Endothelial cell of umbilical vein (primary cell): ENCODE measurements at regions not wholly inside any gene's neighbourhood (a gene's known extent, or its start where the extent isn't known, plus 50 kb on each side); places are given as distances from the start of the nearest gene placed in this dataset.

Source experiments
- BruUV-seq: library from RNA; stranded (reverse); fragments of 400-500 nt; replicated peaks from 2 replicates; lab custom pipeline; 2021; lab: Mats Ljungman, UMichigan
- CTCF ChIA-PET: fragments of 300-600, 350-600 bp; sonication (Branson Sonifier 250); formaldehyde crosslinking; loops from one replicate; lab custom pipeline; 2021; ENCODE audit warnings: antibody characterized with exemption, inconsistent platforms; lab: Charles Lee
- POLR2A ChIA-PET: fragments of 300-600, 350-600 bp; sonication (Branson Sonifier 250); formaldehyde crosslinking; loops from one replicate; lab custom pipeline; 2021; ENCODE audit warnings: antibody characterized with exemption, inconsistent platforms; lab: Charles Lee
- DNase-seq: peaks from one replicate; pipeline ENCODE4 v3.0.0-alpha.2; 2011; ENCODE audit warnings: low read depth, low spot score
- FAIRE-seq: peaks from 2 replicates; lab custom pipeline; 2011; peaks lifted over from hg19 to GRCh38; lab: Jason Lieb, UNC
- H2AFZ ChIP-seq: 2 replicates; pipeline ENCODE4 v1.6.0; 2012; ENCODE audit warnings: low read depth, low read length, control low read depth, inconsistent platforms
- H3K27ac ChIP-seq: 2 replicates; pipeline ENCODE4 v1.5.1; 2011; ENCODE audit warnings: low read depth, mild to moderate bottlenecking, control low read depth, low read length, moderate library complexity; ENCODE audit not compliant: insufficient read depth
- H3K27me3 ChIP-seq, 2 experiments: 2 replicates each; pipeline versions ENCODE4 v1.6.0 to v1.6.1; 2011; ENCODE audit warnings: low read length in 2 of 2, mixed read lengths in 1 of 2; ENCODE audit not compliant: control insufficient read depth in 2 of 2, insufficient read depth in 2 of 2
- H3K36me3 ChIP-seq, 2 experiments: 2 replicates in 1 of 2; 3 replicates in 1 of 2; pipeline ENCODE4 v1.5.1; 2011; ENCODE audit warnings: low read length in 2 of 2, mild to moderate bottlenecking in 1 of 2, moderate library complexity in 1 of 2; ENCODE audit not compliant: control insufficient read depth in 2 of 2, insufficient read depth in 2 of 2; ENCODE audit errors: extremely low read depth in 1 of 2
- H3K4me1 ChIP-seq: 3 replicates; pipeline ENCODE4 v1.5.1; 2011; ENCODE audit warnings: mild to moderate bottlenecking, low read length; ENCODE audit not compliant: control insufficient read depth, insufficient read depth; ENCODE audit errors: extremely low read depth
- H3K4me2 ChIP-seq: 2 replicates; pipeline ENCODE4 v1.6.1; 2011; ENCODE audit warnings: low read length, control low read depth, mixed read lengths; ENCODE audit not compliant: insufficient read depth
- H3K4me3 ChIP-seq, 3 experiments: fragments of 200-600 bp in 1 of 3; sonication (generic), shearing (Covaris generic) in 1 of 3; replicated peaks in 1 of 3; 2 replicates each; pipeline ENCODE4 v1.5.1; 2011 to 2016; ENCODE audit warnings: control low read depth in 3 of 3, low read length in 3 of 3, mild to moderate bottlenecking in 2 of 3, inconsistent platforms in 1 of 3, low read depth in 1 of 3, moderate library complexity in 1 of 3; ENCODE audit not compliant: insufficient read depth in 1 of 3
- H3K79me2 ChIP-seq: 2 replicates; pipeline ENCODE4 v1.6.0; 2012; ENCODE audit warnings: low read length, inconsistent platforms; ENCODE audit not compliant: control insufficient read depth, insufficient read depth
- H3K9ac ChIP-seq: replicated peaks from 2 replicates; pipeline ENCODE3; 2011; ENCODE audit warnings: low read length, control low read depth; ENCODE audit not compliant: insufficient read depth; ENCODE audit errors: extremely low read depth
- H3K9me1 ChIP-seq: replicated peaks from 3 replicates; pipeline ENCODE4 v1.6.0; 2011; ENCODE audit warnings: mild to moderate bottlenecking, low read length; ENCODE audit not compliant: control insufficient read depth, insufficient read depth; ENCODE audit errors: extremely low read depth
- H3K9me3 ChIP-seq: replicated peaks from 2 replicates; pipeline ENCODE4 v1.5.1; 2012; ENCODE audit warnings: low read length, inconsistent platforms; ENCODE audit not compliant: control insufficient read depth, insufficient read depth
- H4K20me1 ChIP-seq: replicated peaks from 2 replicates; pipeline ENCODE3; 2011; ENCODE audit warnings: mild to moderate bottlenecking, low read length; ENCODE audit not compliant: control insufficient read depth, insufficient read depth; ENCODE audit errors: extremely low read depth
- CTCF ChIP-seq, 2 donors: IDR thresholded peaks; 1 replicate in 1 of 2; 2 replicates in 1 of 2; pipeline ENCODE4 v1.5.1; 2011; ENCODE audit warnings: low read length in 2 of 2, mild to moderate bottlenecking in 2 of 2, moderate library complexity in 2 of 2, control low read depth in 1 of 2, inconsistent platforms in 1 of 2, low read depth in 1 of 2; ENCODE audit not compliant: insufficient read depth in 1 of 2; ENCODE audit errors: extremely low read depth in 1 of 2
- FOS ChIP-seq: IDR thresholded peaks from 2 replicates; pipeline ENCODE4 v1.6.1; 2011; ENCODE audit warnings: mild to moderate bottlenecking, low read length, moderate library complexity, borderline replicate concordance; ENCODE audit not compliant: insufficient read depth
- GATA2 ChIP-seq: IDR thresholded peaks from 2 replicates; pipeline ENCODE4 v1.7.0; 2011; ENCODE audit warnings: low read depth, mild to moderate bottlenecking, moderate library complexity, mixed read lengths, low read length; ENCODE audit not compliant: insufficient read length, insufficient read depth
- JUN ChIP-seq: IDR thresholded peaks from 2 replicates; pipeline ENCODE4 v1.6.1; 2011; ENCODE audit warnings: borderline replicate concordance, low read depth; ENCODE audit not compliant: insufficient read length, insufficient read depth
- MYC ChIP-seq: IDR thresholded peaks from one replicate; pipeline ENCODE4 v1.6.1; 2011; ENCODE audit warnings: mild to moderate bottlenecking, low read depth, low read length
- POLR2A ChIP-seq: IDR thresholded peaks from 2 replicates; pipeline ENCODE4 v1.6.1; 2012; ENCODE audit warnings: low read depth, mild to moderate bottlenecking, control low read depth, low read length
- POLR2AphosphoS5 ChIP-seq: IDR thresholded peaks from 2 replicates; pipeline ENCODE4 v1.6.1; 2012; ENCODE audit warnings: low read depth, mild to moderate bottlenecking, control low read depth, low read length, moderate library complexity; ENCODE audit not compliant: insufficient read depth
- dilution Hi-C: fragments of 300-500 bp; cut with MboI; formaldehyde crosslinking; loops from one replicate; pipeline ENCODE4 v1.15.0; 2019; ENCODE audit warnings: low sequenced_read_pairs; ENCODE audit not compliant: extremely low pct_ligation_motif_present
- intact Hi-C: fragments of 100-400 bp; cut with micrococcal nuclease; formaldehyde crosslinking; loops from one replicate; pipeline ENCODE4 v1.10.0; 2022

DNA sequence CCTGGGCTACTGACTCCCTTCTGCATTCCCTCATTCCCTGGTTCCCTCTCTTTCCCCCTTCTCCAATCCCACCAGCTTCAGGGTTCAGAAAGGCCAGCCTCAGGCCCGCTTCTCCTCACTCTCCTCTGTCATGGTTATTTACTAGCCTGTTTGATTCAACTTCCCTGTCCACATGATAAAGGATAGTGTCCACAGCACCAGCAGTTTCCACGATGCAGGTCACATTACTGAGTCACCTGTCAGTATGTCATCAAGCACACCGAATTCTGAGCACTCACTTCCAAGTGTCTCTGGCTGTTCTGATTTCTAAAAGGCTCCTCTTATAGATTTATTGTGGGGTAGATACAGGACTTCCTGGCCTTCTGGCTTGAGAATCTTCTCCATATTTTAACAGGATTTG is 96.6 kb upstream of the CTNNB1 start:
- dilution Hi-C loops = no loop called here
- Histone ChIP-seq H3K4me1 (no peaks in the 10 kb centered on the region), H3K27ac (no peak overlapping the region), H3K9me3 (no peaks in the 10 kb centered on the region), H3K4me3 (no peak overlapping the region), H3K4me2 (no peak overlapping the region), H3K9me1 (no peaks in the 10 kb centered on the region), H4K20me1 (no peaks in the 10 kb centered on the region), H3K9ac (no peak overlapping the region), H2AFZ (no peak overlapping the region), H3K27me3 (peaks cover 4 to 6% of the 10 kb centered on the region in 2 experiments), H3K79me2 (no peaks in the 10 kb centered on the region), H3K36me3 (no peaks in the 10 kb centered on the region)
- CTCF ChIA-PET = no interaction called here
- DNase-seq (no peak), FAIRE-seq (no peak)
- intact Hi-C loops = no loop called here
- POLR2A ChIA-PET = no interaction called here
- BruUV-seq = no TSS peak
- TF ChIP-seq MYC = no peak
- no peak for TF ChIP-seq POLR2A
- no peak for TF ChIP-seq POLR2AphosphoS5
- no peak for TF ChIP-seq JUN
- TF ChIP-seq GATA2 = no peak

- peaks cover 4 to 6% of the 10 kb centered on the region in 2 experiments for H3K27me3 ChIP-seq
- intact Hi-C loops = no loop called here
- H3K4me1 ChIP-seq = no peaks in the 10 kb centered on the region
- no peaks in the 10 kb centered on the region for H3K9me3 ChIP-seq
- H3K4me2 ChIP-seq = no peak overlapping the region
- no peak overlapping the region for H3K4me3 ChIP-seq
- no peaks in the 10 kb centered on the region for H3K36me3 ChIP-seq
- TF ChIP-seq MYC = no peak
- TF ChIP-seq CTCF (IDR thresholded peaks at IDR 0.05; ENCODE audit: extremely low read depth in 1 of 2, insufficient read depth in 1 of 2, low read depth in 1 of 2, low read length in 2 of 2) = no peak
- TF ChIP-seq FOS = no peak
- POLR2A ChIA-PET = no interaction called here
- no peak overlapping the region for H3K9ac ChIP-seq
- BruUV-seq = no TSS peak
- no peaks in the 10 kb centered on the region for H4K20me1 ChIP-seq
- H3K27ac ChIP-seq = no peak overlapping the region
- FAIRE-seq (no peak), DNase-seq (no peak)
- dilution Hi-C loops = no loop called here
- CTCF ChIA-PET = no interaction called here
- no peak overlapping the region for H2AFZ ChIP-seq
- no peaks in the 10 kb centered on the region for H3K9me1 ChIP-seq
- no peaks in the 10 kb centered on the region for H3K79me2 ChIP-seq
These were observed 96.1 kb upstream of the CTNNB1 start for GRCh38 chr3:41103200-41103599.
